SK-N-SH (cell line): ENCODE measurements at regions not wholly inside any gene's neighbourhood (a gene's known extent, or its start where the extent isn't known, plus 50 kb on each side); places are given as distances from the start of the nearest gene placed in this dataset.

Experiments used
- CTCF ChIA-PET: fragments of 300-600, 350-600 bp; formaldehyde crosslinking; extraction: SDS; loops from one replicate; lab custom pipeline; 2021; lab: Yijun Ruan, JAX
- POLR2A ChIA-PET: fragments of 350-600 bp; sonication (Branson Sonifier 250); formaldehyde crosslinking; extraction: SDS; loops from one replicate; lab custom pipeline; 2020; ENCODE audit warnings: antibody characterized with exemption, inconsistent platforms; lab: Yijun Ruan, JAX
- DNase-seq: peaks from one replicate; pipeline ENCODE4 v3.0.0; 2012
- H2AFZ ChIP-seq: fragments of 200-600 bp; sonication (generic); 2 replicates; pipeline ENCODE4 v1.8.1; 2016; ENCODE audit warnings: antibody characterized with exemption, mild to moderate bottlenecking, low read depth
- H3F3A ChIP-seq: fragments of 200-600 bp; sonication (generic); replicated peaks from 2 replicates; pipeline ENCODE3; 2016; ENCODE audit warnings: antibody characterized with exemption, mild to moderate bottlenecking; ENCODE audit not compliant: insufficient read depth
- H3K27ac ChIP-seq, 2 experiments: fragments of 200-500 bp in 1 of 2; fragments of 200-600 bp in 1 of 2; sonication (Bioruptor generic) in 1 of 2; sonication (generic), shearing (Covaris generic) in 1 of 2; 2 replicates each; pipeline versions ENCODE4 v1.5.1 to v1.6.1; 2014 to 2016; ENCODE audit warnings: low read depth in 2 of 2, inconsistent platforms in 1 of 2, low read length in 1 of 2, mild to moderate bottlenecking in 1 of 2, mixed read lengths in 1 of 2
- H3K27me3 ChIP-seq: fragments of 200-600 bp; sonication (generic), shearing (Covaris generic); 2 replicates; pipeline ENCODE4 v1.6.1; 2016; ENCODE audit warnings: mixed run types; ENCODE audit not compliant: insufficient read depth
- H3K36me3 ChIP-seq, 2 experiments: fragments of 200-500 bp in 1 of 2; fragments of 200-600 bp in 1 of 2; sonication (Bioruptor generic) in 1 of 2; sonication (generic) in 1 of 2; replicated peaks in 1 of 2; 2 replicates each; pipeline versions ENCODE3 to v1.5.1; 2014 to 2016; ENCODE audit warnings: low read length in 1 of 2, mild to moderate bottlenecking in 1 of 2; ENCODE audit not compliant: insufficient read depth in 2 of 2, control insufficient read depth in 1 of 2
- H3K4me1 ChIP-seq, 2 experiments: fragments of 200-500 bp in 1 of 2; fragments of 200-600 bp in 1 of 2; sonication (Bioruptor generic) in 1 of 2; sonication (generic), shearing (Covaris generic) in 1 of 2; 2 replicates each; pipeline versions ENCODE4 v1.5.1 to v1.6.1; 2014 to 2016; ENCODE audit warnings: low read depth in 1 of 2, low read length in 1 of 2, mixed run types in 1 of 2; ENCODE audit not compliant: insufficient read depth in 2 of 2, control insufficient read depth in 1 of 2
- H3K4me2 ChIP-seq: fragments of 200-600 bp; sonication (generic), shearing (Covaris generic); 2 replicates; pipeline ENCODE4 v1.6.1; 2017; ENCODE audit warnings: mixed run types
- H3K4me3 ChIP-seq, 2 experiments: fragments of 200-500 bp in 1 of 2; fragments of 200-600 bp in 1 of 2; sonication (Bioruptor generic) in 1 of 2; sonication (generic), shearing (Covaris generic) in 1 of 2; 2 replicates each; pipeline versions ENCODE4 v1.5.1 to v1.8.1; 2014 to 2016; ENCODE audit warnings: low read depth in 2 of 2, inconsistent platforms in 1 of 2, low read length in 1 of 2, mild to moderate bottlenecking in 1 of 2, mixed read lengths in 1 of 2, moderate library complexity in 1 of 2
- H3K79me2 ChIP-seq: fragments of 200-600 bp; sonication (generic); 2 replicates; pipeline ENCODE4 v1.8.1; 2017; ENCODE audit warnings: mild to moderate bottlenecking; ENCODE audit not compliant: insufficient read depth
- H3K9ac ChIP-seq: fragments of 200-600 bp; sonication (generic); 2 replicates; pipeline ENCODE4 v1.6.1; 2017; ENCODE audit warnings: mixed run types
- H3K9me2 ChIP-seq: fragments of 200-600 bp; sonication (generic); 2 replicates; pipeline ENCODE4 v1.6.1; 2017; ENCODE audit warnings: mixed run types
- H3K9me3 ChIP-seq: fragments of 200-600 bp; sonication (generic); 2 replicates; pipeline ENCODE4 v1.6.1; 2017; ENCODE audit warnings: mixed run types, mild to moderate bottlenecking, moderate library complexity
- H4K20me1 ChIP-seq: fragments of 200-600 bp; sonication (generic); 2 replicates; pipeline ENCODE4 v1.6.1; 2017; ENCODE audit warnings: mild to moderate bottlenecking, mixed run types; ENCODE audit not compliant: insufficient read depth
- CHD2 ChIP-seq: fragments of 150-350 bp; IDR thresholded peaks from 2 replicates; pipeline ENCODE4 v1.6.1; 2018; ENCODE audit warnings: low read length; ENCODE audit not compliant: partially characterized antibody
- CTCF ChIP-seq: fragments of 200-600 bp; sonication (generic); IDR thresholded peaks from 2 replicates; pipeline ENCODE4 v1.6.1; 2017; ENCODE audit warnings: antibody characterized with exemption, mild to moderate bottlenecking, moderate library complexity
- ELF1 ChIP-seq: IDR thresholded peaks from 2 replicates; pipeline ENCODE4 v1.4.0; 2012
- FOXM1 ChIP-seq: IDR thresholded peaks from 2 replicates; pipeline ENCODE4 v1.4.0; 2012; ENCODE audit warnings: low read depth, mild to moderate bottlenecking
- GABPA ChIP-seq: IDR thresholded peaks from 2 replicates; pipeline ENCODE4 v1.4.0; 2012; ENCODE audit warnings: low read depth, mild to moderate bottlenecking
- IRF3 ChIP-seq: fragments of 150-350 bp; IDR thresholded peaks from 2 replicates; pipeline ENCODE4 v1.6.1; 2016; ENCODE audit warnings: mild to moderate bottlenecking, low read depth, low read length
- JUND ChIP-seq: IDR thresholded peaks from 2 replicates; pipeline ENCODE4 v1.4.0; 2012
- MAX ChIP-seq: IDR thresholded peaks from 2 replicates; pipeline ENCODE4 v1.4.0; 2012; ENCODE audit warnings: low read depth
- MEF2A ChIP-seq: IDR thresholded peaks from 2 replicates; pipeline ENCODE4 v1.4.0; 2012; ENCODE audit warnings: low read depth, borderline replicate concordance
- MXI1 ChIP-seq: IDR thresholded peaks from 2 replicates; pipeline ENCODE4 v1.6.1; 2012; ENCODE audit warnings: mild to moderate bottlenecking, low read depth, low read length, improper control_type of control experiment
- NFIC ChIP-seq: IDR thresholded peaks from 2 replicates; pipeline ENCODE4 v1.4.0; 2012; ENCODE audit warnings: borderline replicate concordance
- NRF1 ChIP-seq: IDR thresholded peaks from 2 replicates; pipeline ENCODE4 v1.6.1; 2012; ENCODE audit warnings: low read depth, mild to moderate bottlenecking, low read length
- PBX3 ChIP-seq: IDR thresholded peaks from 2 replicates; pipeline ENCODE4; 2012
- POLR2AphosphoS5 ChIP-seq: IDR thresholded peaks from 2 replicates; pipeline ENCODE4 v1.6.1; 2012; ENCODE audit warnings: low read depth, low read length
- RAD21 ChIP-seq: IDR thresholded peaks from 2 replicates; pipeline ENCODE4 v1.6.1; 2012; ENCODE audit warnings: mild to moderate bottlenecking, low read length
- RCOR1 ChIP-seq: fragments of 150-350 bp; IDR thresholded peaks from 2 replicates; pipeline ENCODE4 v1.6.1; 2017; ENCODE audit warnings: antibody characterized with exemption, low read length
- SMC3 ChIP-seq: IDR thresholded peaks from 2 replicates; pipeline ENCODE4 v1.6.1; 2012; ENCODE audit warnings: low read depth, low read length, improper control_type of control experiment
- TCF12 ChIP-seq: IDR thresholded peaks from 2 replicates; pipeline ENCODE4 v1.4.0; 2012
- TEAD4 ChIP-seq: IDR thresholded peaks from 2 replicates; pipeline ENCODE4 v1.4.0; 2012; ENCODE audit warnings: mild to moderate bottlenecking, borderline replicate concordance; ENCODE audit not compliant: insufficient read depth
- USF1 ChIP-seq: IDR thresholded peaks from 2 replicates; pipeline ENCODE4 v1.4.0; 2012; ENCODE audit warnings: low read depth, borderline replicate concordance
- WGBS: methylation state at CpG from one replicate; pipeline ENCODE4 v1.1.6; 2017; ENCODE audit warnings: low lambda C conversion rate; 5-methylcytosine and 5-hydroxymethylcytosine counted together

- H3K9me3 ChIP-seq, result no peaks in the 10 kb centered on the region
- no peak overlapping the region for H3K27ac ChIP-seq
- WGBS, result 44% methylated on average over 14 of the region's 14 CpGs
- no peaks in the 10 kb centered on the region for H4K20me1 ChIP-seq
- no peaks in the 10 kb centered on the region for H3K27me3 ChIP-seq
- H3K36me3 ChIP-seq, result no peaks in the 10 kb centered on the region
- no peak overlapping the region for H2AFZ ChIP-seq
- no peaks in the 10 kb centered on the region for H3K79me2 ChIP-seq
- H3K4me3 ChIP-seq, result no peak overlapping the region; a peak in 1 of 4 replicates
- no peak for TF ChIP-seq NFIC
- TF ChIP-seq USF1, result no peak
- no peak for TF ChIP-seq MXI1
- TF ChIP-seq PBX3, result no peak
- no peak for TF ChIP-seq RAD21
- TF ChIP-seq TEAD4, result no peak
- TF ChIP-seq TCF12, result no peak
- TF ChIP-seq SMC3, result no peak
- no peak for TF ChIP-seq MEF2A
- no peak for TF ChIP-seq NRF1
- no peak for TF ChIP-seq GABPA
- TF ChIP-seq IRF3, result no peak
- TF ChIP-seq POLR2AphosphoS5, result no peak
- no peak for TF ChIP-seq CTCF
- TF ChIP-seq RCOR1, result no peak
- TF ChIP-seq ELF1, result no peak
- TF ChIP-seq CHD2, result no peak
- no peak for TF ChIP-seq FOXM1
- TF ChIP-seq MAX, result no peak
- no peak for TF ChIP-seq JUND
- no peak overlapping the region for H3K4me2 ChIP-seq
- CTCF ChIA-PET, result interaction anchor here (1.6 kb wide), 1 partner anchor 48 kb away, joined by 3 read pairs; no protein-coding TSS in a partner anchor
- POLR2A ChIA-PET, result no interaction called here
- no peak for DNase-seq
- H3K4me1 ChIP-seq, result no peaks in the 10 kb centered on the region
- no peaks in the 10 kb centered on the region for H3K9me2 ChIP-seq
- H3F3A ChIP-seq, result peaks cover 7% of the 10 kb centered on the region
- no peak overlapping the region for H3K9ac ChIP-seq
Observed at GRCh38 chr14:85241022-85241855, 288.7 kb upstream of the FLRT2 start.
